ENCODE measurements at regions not wholly inside any gene's neighbourhood (a gene's known extent, or its start where the extent isn't known, plus 50 kb on each side); places are given as distances from the start of the nearest gene placed in this dataset.

GRCh38 chr12:90390947-90391346 is 564.0 kb downstream of the CCER1 start:
- H3K36me3 Mint-ChIP-seq (ENCODE audit: insufficient read depth in 1 of 3, low read depth in 3 of 3) = peaks cover 0 to 3% (median 0%) of the 10 kb centered on the region in 3 experiments; a peak in 2 of 7 replicates
- no peak overlapping the region for H3K4me3 Mint-ChIP-seq
- Histone ChIP-seq H3K27me3 (ENCODE audit: insufficient read depth, low read length) (no peaks in the 10 kb centered on the region), H4K8ac (replicated peaks; ENCODE audit: insufficient read length, low read depth, low read length) (no peak overlapping the region), H4K5ac (ENCODE audit: insufficient read length, low read depth, low read length) (no peak overlapping the region), H3K4ac (ENCODE audit: low read depth, low read length) (no peak overlapping the region), H3K4me2 (ENCODE audit: insufficient read depth, insufficient read length, low read length) (no peak overlapping the region), H3K4me1 (ENCODE audit: insufficient read depth, low read length) (no peaks in the 10 kb centered on the region), H3T11ph (ENCODE audit: low read length) (no peak overlapping the region), H3K14ac (ENCODE audit: insufficient read depth, low read length) (no peak overlapping the region), H2BK12ac (ENCODE audit: insufficient read length, low read depth, low read length) (no peak overlapping the region), H4K91ac (ENCODE audit: insufficient read length, low read depth, low read length) (no peak overlapping the region), H2BK120ac (ENCODE audit: low read depth, low read length, poor library complexity, severe bottlenecking) (no peak overlapping the region), H3K79me1 (ENCODE audit: insufficient read depth, low read depth, low read length, poor library complexity, severe bottlenecking) (no peaks in the 10 kb centered on the region), H3K23me2 (ENCODE audit: insufficient read length, low read depth, low read length, poor library complexity, severe bottlenecking) (no peaks in the 10 kb centered on the region), H2BK20ac (ENCODE audit: low read depth, low read length, poor library complexity, severe bottlenecking) (no peak overlapping the region), H3K27ac (ENCODE audit: insufficient read length, low read depth, low read length) (no peak overlapping the region), H2AFZ (ENCODE audit: low read length) (no peak overlapping the region), H3K18ac (ENCODE audit: insufficient read length, low read depth, low read length) (no peak overlapping the region), H2BK5ac (ENCODE audit: insufficient read length, low read length) (no peak overlapping the region), H3K79me2 (ENCODE audit: insufficient read depth, low read length) (no peaks in the 10 kb centered on the region), H3K9ac (ENCODE audit: extremely low read depth, insufficient read length, low read length) (no peak overlapping the region), H3K9me3 (ENCODE audit: control insufficient read depth, low read depth, low read length) (no peaks in the 10 kb centered on the region), H3K56ac (ENCODE audit: insufficient read length, low read depth, low read length) (no peak overlapping the region), H2AK5ac (ENCODE audit: insufficient read length, low read length) (no peak overlapping the region), H3K23ac (ENCODE audit: insufficient read length, low read depth, low read length) (no peak overlapping the region), H2BK15ac (ENCODE audit: low read depth, low read length) (no peak overlapping the region), H4K20me1 (ENCODE audit: control insufficient read depth, insufficient read depth, insufficient read length) (no peaks in the 10 kb centered on the region)
- H3K9me3 Mint-ChIP-seq = peaks cover 3 to 5% of the 10 kb centered on the region in 2 experiments
- no peak for DNase-seq
- H3K27me3 Mint-ChIP-seq (ENCODE audit: low read depth) = no peaks in the 10 kb centered on the region
- no peak overlapping the region for H3K27ac Mint-ChIP-seq
- no peak for TF ChIP-seq CTCF (conservative IDR thresholded peaks at IDR 0.05)
- WGBS (ENCODE audit: extremely low coverage, insufficient read length, low lambda C conversion rate) = no CpG with 5 or more reads among the region's 2 CpGs
- no peaks in the 10 kb centered on the region for H3K4me1 Mint-ChIP-seq

Data from H9 (cell line).